K562 (cell line): ENCODE measurements at regions not wholly inside any gene's neighbourhood (a gene's known extent, or its start where the extent isn't known, plus 50 kb on each side); places are given as distances from the start of the nearest gene placed in this dataset.

Source experiments
- TF ChIP-seq, protein P1 (sequence below), 2 experiments: fragments of 450-650 bp in 1 of 2; sonication (generic) in 1 of 2; formaldehyde crosslinking in 1 of 2; IDR thresholded peaks; 2 replicates each; pipeline versions ENCODE4 v1.7.1 to v1.9.0; 2016 to 2022; ENCODE audit warnings: inconsistent platforms in 1 of 2, mild to moderate bottlenecking in 1 of 2, missing genetic modification reagents in 1 of 2
- TF ChIP-seq, protein P2 (sequence below), 2 experiments: IDR thresholded peaks; 2 replicates each; pipeline ENCODE4 v1.6.1; 2012; ENCODE audit warnings: improper control_type of control experiment in 2 of 2, low read depth in 2 of 2, low read length in 2 of 2, borderline replicate concordance in 1 of 2
- TF ChIP-seq, protein P3 (sequence below): fragments of 200-600 bp; sonication (generic); IDR thresholded peaks from one replicate; pipeline ENCODE4 v1.6.1; 2012; ENCODE audit warnings: mild to moderate bottlenecking, low read depth, low read length, inconsistent platforms

DNA sequence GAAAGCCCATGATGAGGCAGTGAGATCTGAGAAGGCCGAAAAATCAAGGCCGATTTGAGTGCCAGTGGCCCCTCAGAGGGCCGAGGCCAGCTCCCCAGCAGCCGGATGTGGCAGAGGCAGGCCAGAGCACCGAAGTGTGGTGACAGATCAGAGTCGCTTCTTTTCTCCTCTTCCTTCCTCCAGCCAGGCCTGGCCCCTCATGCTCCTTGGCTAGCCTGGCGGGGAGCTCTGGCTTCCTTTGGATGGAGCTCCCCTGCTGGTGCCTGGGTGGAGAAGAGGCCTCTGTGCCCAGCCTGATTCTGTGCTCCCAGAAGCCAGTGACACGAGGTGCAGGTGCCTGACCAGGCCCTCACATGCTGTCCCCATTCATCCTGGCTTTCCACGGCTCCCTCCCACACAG lies 127.2 kb upstream of the PABPC4L start (continued):
- TF ChIP-seq, protein P1, sequence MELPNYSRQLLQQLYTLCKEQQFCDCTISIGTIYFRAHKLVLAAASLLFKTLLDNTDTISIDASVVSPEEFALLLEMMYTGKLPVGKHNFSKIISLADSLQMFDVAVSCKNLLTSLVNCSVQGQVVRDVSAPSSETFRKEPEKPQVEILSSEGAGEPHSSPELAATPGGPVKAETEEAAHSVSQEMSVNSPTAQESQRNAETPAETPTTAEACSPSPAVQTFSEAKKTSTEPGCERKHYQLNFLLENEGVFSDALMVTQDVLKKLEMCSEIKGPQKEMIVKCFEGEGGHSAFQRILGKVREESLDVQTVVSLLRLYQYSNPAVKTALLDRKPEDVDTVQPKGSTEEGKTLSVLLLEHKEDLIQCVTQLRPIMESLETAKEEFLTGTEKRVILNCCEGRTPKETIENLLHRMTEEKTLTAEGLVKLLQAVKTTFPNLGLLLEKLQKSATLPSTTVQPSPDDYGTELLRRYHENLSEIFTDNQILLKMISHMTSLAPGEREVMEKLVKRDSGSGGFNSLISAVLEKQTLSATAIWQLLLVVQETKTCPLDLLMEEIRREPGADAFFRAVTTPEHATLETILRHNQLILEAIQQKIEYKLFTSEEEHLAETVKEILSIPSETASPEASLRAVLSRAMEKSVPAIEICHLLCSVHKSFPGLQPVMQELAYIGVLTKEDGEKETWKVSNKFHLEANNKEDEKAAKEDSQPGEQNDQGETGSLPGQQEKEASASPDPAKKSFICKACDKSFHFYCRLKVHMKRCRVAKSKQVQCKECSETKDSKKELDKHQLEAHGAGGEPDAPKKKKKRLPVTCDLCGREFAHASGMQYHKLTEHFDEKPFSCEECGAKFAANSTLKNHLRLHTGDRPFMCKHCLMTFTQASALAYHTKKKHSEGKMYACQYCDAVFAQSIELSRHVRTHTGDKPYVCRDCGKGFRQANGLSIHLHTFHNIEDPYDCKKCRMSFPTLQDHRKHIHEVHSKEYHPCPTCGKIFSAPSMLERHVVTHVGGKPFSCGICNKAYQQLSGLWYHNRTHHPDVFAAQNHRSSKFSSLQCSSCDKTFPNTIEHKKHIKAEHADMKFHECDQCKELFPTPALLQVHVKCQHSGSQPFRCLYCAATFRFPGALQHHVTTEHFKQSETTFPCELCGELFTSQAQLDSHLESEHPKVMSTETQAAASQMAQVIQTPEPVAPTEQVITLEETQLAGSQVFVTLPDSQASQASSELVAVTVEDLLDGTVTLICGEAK (IDR thresholded peaks at IDR 0.05), result no peak
- TF ChIP-seq, protein P1 (CRISPR knock-in tag; IDR thresholded peaks at IDR 0.05), result no peak
- TF ChIP-seq, protein P2, sequence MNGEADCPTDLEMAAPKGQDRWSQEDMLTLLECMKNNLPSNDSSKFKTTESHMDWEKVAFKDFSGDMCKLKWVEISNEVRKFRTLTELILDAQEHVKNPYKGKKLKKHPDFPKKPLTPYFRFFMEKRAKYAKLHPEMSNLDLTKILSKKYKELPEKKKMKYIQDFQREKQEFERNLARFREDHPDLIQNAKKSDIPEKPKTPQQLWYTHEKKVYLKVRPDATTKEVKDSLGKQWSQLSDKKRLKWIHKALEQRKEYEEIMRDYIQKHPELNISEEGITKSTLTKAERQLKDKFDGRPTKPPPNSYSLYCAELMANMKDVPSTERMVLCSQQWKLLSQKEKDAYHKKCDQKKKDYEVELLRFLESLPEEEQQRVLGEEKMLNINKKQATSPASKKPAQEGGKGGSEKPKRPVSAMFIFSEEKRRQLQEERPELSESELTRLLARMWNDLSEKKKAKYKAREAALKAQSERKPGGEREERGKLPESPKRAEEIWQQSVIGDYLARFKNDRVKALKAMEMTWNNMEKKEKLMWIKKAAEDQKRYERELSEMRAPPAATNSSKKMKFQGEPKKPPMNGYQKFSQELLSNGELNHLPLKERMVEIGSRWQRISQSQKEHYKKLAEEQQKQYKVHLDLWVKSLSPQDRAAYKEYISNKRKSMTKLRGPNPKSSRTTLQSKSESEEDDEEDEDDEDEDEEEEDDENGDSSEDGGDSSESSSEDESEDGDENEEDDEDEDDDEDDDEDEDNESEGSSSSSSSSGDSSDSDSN (IDR thresholded peaks at IDR 0.05; ENCODE audit: borderline replicate concordance in 1 of 2, low read depth in 2 of 2, low read length in 2 of 2), result 0 out of 4 replicates have a peak, but pooled peaks of 1 of the 2 experiments have one; percentile 24
- TF ChIP-seq, protein P3, sequence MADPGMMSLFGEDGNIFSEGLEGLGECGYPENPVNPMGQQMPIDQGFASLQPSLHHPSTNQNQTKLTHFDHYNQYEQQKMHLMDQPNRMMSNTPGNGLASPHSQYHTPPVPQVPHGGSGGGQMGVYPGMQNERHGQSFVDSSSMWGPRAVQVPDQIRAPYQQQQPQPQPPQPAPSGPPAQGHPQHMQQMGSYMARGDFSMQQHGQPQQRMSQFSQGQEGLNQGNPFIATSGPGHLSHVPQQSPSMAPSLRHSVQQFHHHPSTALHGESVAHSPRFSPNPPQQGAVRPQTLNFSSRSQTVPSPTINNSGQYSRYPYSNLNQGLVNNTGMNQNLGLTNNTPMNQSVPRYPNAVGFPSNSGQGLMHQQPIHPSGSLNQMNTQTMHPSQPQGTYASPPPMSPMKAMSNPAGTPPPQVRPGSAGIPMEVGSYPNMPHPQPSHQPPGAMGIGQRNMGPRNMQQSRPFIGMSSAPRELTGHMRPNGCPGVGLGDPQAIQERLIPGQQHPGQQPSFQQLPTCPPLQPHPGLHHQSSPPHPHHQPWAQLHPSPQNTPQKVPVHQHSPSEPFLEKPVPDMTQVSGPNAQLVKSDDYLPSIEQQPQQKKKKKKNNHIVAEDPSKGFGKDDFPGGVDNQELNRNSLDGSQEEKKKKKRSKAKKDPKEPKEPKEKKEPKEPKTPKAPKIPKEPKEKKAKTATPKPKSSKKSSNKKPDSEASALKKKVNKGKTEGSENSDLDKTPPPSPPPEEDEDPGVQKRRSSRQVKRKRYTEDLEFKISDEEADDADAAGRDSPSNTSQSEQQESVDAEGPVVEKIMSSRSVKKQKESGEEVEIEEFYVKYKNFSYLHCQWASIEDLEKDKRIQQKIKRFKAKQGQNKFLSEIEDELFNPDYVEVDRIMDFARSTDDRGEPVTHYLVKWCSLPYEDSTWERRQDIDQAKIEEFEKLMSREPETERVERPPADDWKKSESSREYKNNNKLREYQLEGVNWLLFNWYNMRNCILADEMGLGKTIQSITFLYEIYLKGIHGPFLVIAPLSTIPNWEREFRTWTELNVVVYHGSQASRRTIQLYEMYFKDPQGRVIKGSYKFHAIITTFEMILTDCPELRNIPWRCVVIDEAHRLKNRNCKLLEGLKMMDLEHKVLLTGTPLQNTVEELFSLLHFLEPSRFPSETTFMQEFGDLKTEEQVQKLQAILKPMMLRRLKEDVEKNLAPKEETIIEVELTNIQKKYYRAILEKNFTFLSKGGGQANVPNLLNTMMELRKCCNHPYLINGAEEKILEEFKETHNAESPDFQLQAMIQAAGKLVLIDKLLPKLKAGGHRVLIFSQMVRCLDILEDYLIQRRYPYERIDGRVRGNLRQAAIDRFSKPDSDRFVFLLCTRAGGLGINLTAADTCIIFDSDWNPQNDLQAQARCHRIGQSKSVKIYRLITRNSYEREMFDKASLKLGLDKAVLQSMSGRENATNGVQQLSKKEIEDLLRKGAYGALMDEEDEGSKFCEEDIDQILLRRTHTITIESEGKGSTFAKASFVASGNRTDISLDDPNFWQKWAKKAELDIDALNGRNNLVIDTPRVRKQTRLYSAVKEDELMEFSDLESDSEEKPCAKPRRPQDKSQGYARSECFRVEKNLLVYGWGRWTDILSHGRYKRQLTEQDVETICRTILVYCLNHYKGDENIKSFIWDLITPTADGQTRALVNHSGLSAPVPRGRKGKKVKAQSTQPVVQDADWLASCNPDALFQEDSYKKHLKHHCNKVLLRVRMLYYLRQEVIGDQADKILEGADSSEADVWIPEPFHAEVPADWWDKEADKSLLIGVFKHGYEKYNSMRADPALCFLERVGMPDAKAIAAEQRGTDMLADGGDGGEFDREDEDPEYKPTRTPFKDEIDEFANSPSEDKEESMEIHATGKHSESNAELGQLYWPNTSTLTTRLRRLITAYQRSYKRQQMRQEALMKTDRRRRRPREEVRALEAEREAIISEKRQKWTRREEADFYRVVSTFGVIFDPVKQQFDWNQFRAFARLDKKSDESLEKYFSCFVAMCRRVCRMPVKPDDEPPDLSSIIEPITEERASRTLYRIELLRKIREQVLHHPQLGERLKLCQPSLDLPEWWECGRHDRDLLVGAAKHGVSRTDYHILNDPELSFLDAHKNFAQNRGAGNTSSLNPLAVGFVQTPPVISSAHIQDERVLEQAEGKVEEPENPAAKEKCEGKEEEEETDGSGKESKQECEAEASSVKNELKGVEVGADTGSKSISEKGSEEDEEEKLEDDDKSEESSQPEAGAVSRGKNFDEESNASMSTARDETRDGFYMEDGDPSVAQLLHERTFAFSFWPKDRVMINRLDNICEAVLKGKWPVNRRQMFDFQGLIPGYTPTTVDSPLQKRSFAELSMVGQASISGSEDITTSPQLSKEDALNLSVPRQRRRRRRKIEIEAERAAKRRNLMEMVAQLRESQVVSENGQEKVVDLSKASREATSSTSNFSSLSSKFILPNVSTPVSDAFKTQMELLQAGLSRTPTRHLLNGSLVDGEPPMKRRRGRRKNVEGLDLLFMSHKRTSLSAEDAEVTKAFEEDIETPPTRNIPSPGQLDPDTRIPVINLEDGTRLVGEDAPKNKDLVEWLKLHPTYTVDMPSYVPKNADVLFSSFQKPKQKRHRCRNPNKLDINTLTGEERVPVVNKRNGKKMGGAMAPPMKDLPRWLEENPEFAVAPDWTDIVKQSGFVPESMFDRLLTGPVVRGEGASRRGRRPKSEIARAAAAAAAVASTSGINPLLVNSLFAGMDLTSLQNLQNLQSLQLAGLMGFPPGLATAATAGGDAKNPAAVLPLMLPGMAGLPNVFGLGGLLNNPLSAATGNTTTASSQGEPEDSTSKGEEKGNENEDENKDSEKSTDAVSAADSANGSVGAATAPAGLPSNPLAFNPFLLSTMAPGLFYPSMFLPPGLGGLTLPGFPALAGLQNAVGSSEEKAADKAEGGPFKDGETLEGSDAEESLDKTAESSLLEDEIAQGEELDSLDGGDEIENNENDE, result no peak
